A549 (cell line): ENCODE measurements at regions not wholly inside any gene's neighbourhood (a gene's known extent, or its start where the extent isn't known, plus 50 kb on each side); places are given as distances from the start of the nearest gene placed in this dataset.

ENCODE experiments used
- ATAC-seq, 2 experiments: fragments of 200-7000 bp in 1 of 2; fragments of >200 bp in 1 of 2; cut with Nextera tagmentation in 1 of 2; cut with Tn5 transposase in 1 of 2; 3 replicates each; pipeline versions ENCODE4 v1.8.0 to v1.9.1; 2018 to 2020; ENCODE audit warnings: mild to moderate bottlenecking in 1 of 2, moderate library complexity in 1 of 2
- CTCF ChIA-PET: fragments of 300-600 bp; sonication (Branson Sonifier 250); formaldehyde crosslinking; extraction: SDS; loops from one replicate; lab custom pipeline; 2021; ENCODE audit warnings: antibody characterized with exemption, inconsistent platforms; lab: Yijun Ruan, JAX
- POLR2A ChIA-PET: fragments of 350-600 bp; formaldehyde crosslinking; extraction: SDS; loops from one replicate; lab custom pipeline; 2021; ENCODE audit warnings: antibody characterized with exemption, inconsistent platforms; lab: Yijun Ruan, JAX
- DNase-seq, 2 experiments: peaks; one replicate each; pipeline versions ENCODE4 v3.0.0 to v3.0.0-alpha.2; 2011 to 2016; ENCODE audit warnings: low read depth in 1 of 2, low spot score in 1 of 2
- FAIRE-seq: peaks from 2 replicates; lab custom pipeline; 2011; peaks lifted over from hg19 to GRCh38; lab: Jason Lieb, UNC
- H3K27ac ChIP-seq, 2 experiments: fragments of >200 bp; sonication (Bioruptor Twin); formaldehyde crosslinking; 3 replicates each; pipeline ENCODE4 v1.5.1; 2016 to 2017
- H3K4me1 ChIP-seq: fragments of >200 bp; sonication (Bioruptor Twin); formaldehyde crosslinking; 3 replicates; pipeline ENCODE4 v1.6.1; 2016
- H3K4me2 ChIP-seq: fragments of >200 bp; sonication (Bioruptor Twin); formaldehyde crosslinking; 3 replicates; pipeline ENCODE4 v1.6.1; 2016
- H3K4me3 ChIP-seq: fragments of >200 bp; sonication (Bioruptor Twin); formaldehyde crosslinking; 3 replicates; pipeline ENCODE4 v1.5.1; 2016
- H3K9me3 ChIP-seq: fragments of >200 bp; sonication (Bioruptor Twin); formaldehyde crosslinking; 3 replicates; pipeline ENCODE4 v1.6.1; 2016
- BCL3 ChIP-seq: fragments of >200 bp; sonication (Bioruptor Twin); formaldehyde crosslinking; IDR thresholded peaks from 3 replicates; pipeline ENCODE4 v1.6.1; 2016
- BHLHE40 ChIP-seq: IDR thresholded peaks from 2 replicates; pipeline ENCODE4 v1.6.1; 2012; ENCODE audit warnings: low read depth, low read length, inconsistent platforms
- CEBPB ChIP-seq, 2 experiments: fragments of >200 bp in 1 of 2; sonication (Bioruptor Twin) in 1 of 2; formaldehyde crosslinking in 1 of 2; IDR thresholded peaks; 2 replicates each; pipeline ENCODE4 v1.6.1; 2012 to 2016
- CHD4 ChIP-seq: fragments of 200-600 bp; sonication (generic); IDR thresholded peaks from 2 replicates; pipeline ENCODE4 v1.6.1; 2016; ENCODE audit warnings: antibody characterized with exemption, mild to moderate bottlenecking, borderline replicate concordance
- EHF ChIP-seq: fragments of 250-450 bp; sonication (Bioruptor Pico); IDR thresholded peaks from 2 replicates; pipeline ENCODE4 v1.5.0; 2020; ENCODE audit warnings: mild to moderate bottlenecking
- FOSB ChIP-seq: fragments of 250-450 bp; sonication (Bioruptor Pico); IDR thresholded peaks from 2 replicates; pipeline ENCODE4 v1.5.0; 2020; ENCODE audit warnings: mild to moderate bottlenecking, moderate library complexity
- FOXS1 ChIP-seq: fragments of 250-450 bp; sonication (Bioruptor Pico); IDR thresholded peaks from 2 replicates; pipeline ENCODE4 v1.5.0; 2020; ENCODE audit warnings: mild to moderate bottlenecking, moderate library complexity
- HDAC2 ChIP-seq: fragments of 200-600 bp; sonication (generic); IDR thresholded peaks from 2 replicates; pipeline ENCODE4 v1.6.1; 2016
- HOXB13 ChIP-seq: fragments of 250-450 bp; sonication (Bioruptor Pico); IDR thresholded peaks from 2 replicates; pipeline ENCODE4 v1.5.0; 2020; ENCODE audit warnings: low read depth, mild to moderate bottlenecking, moderate library complexity
- HOXB5 ChIP-seq: fragments of 250-450 bp; sonication (Bioruptor Pico); IDR thresholded peaks from 2 replicates; pipeline ENCODE4 v1.5.0; 2020; ENCODE audit warnings: mild to moderate bottlenecking, moderate library complexity
- MYC ChIP-seq: IDR thresholded peaks from 2 replicates; pipeline ENCODE4 v1.6.1; 2012; ENCODE audit warnings: mild to moderate bottlenecking, inconsistent platforms, low read length, improper control_type of control experiment, borderline replicate concordance
- NPAS2 ChIP-seq: fragments of 250-450 bp; sonication (Bioruptor Pico); IDR thresholded peaks from 2 replicates; pipeline ENCODE4 v1.8.0; 2022; ENCODE audit warnings: mild to moderate bottlenecking, moderate library complexity, borderline replicate concordance
- PBX3 ChIP-seq: IDR thresholded peaks from 2 replicates; pipeline ENCODE4 v1.6.1; 2012
- PHF8 ChIP-seq: fragments of 200-600 bp; sonication (generic); IDR thresholded peaks from 2 replicates; pipeline ENCODE4 v1.6.1; 2016; ENCODE audit warnings: low read depth, mild to moderate bottlenecking, antibody characterized with exemption, moderate library complexity, borderline replicate concordance
- POLR2A ChIP-seq: IDR thresholded peaks from 2 replicates; pipeline ENCODE4 v1.6.1; 2012; ENCODE audit warnings: mild to moderate bottlenecking, low read length
- POLR2AphosphoS2 ChIP-seq: conservative IDR thresholded peaks from 2 replicates; pipeline ENCODE4 v1.6.1; 2012; ENCODE audit warnings: low read length, improper control_type of control experiment, inconsistent platforms
- REST ChIP-seq: fragments of 200-600 bp; sonication (generic); IDR thresholded peaks from 2 replicates; pipeline ENCODE4 v1.6.1; 2016; ENCODE audit warnings: antibody characterized with exemption, mild to moderate bottlenecking, moderate library complexity
- SMC3 ChIP-seq: fragments of >200 bp; sonication (Bioruptor Twin); formaldehyde crosslinking; IDR thresholded peaks from 3 replicates; pipeline ENCODE4 v1.6.1; 2018; ENCODE audit warnings: inconsistent platforms
- SREBF2 ChIP-seq: fragments of 450-650 bp; IDR thresholded peaks from 2 replicates; pipeline ENCODE4 v1.6.1; 2014; ENCODE audit warnings: mild to moderate bottlenecking, moderate library complexity
- TP53 ChIP-seq: fragments of 250-450 bp; sonication (Bioruptor Pico); IDR thresholded peaks from 2 replicates; pipeline ENCODE4 v1.5.0; 2021; ENCODE audit warnings: mild to moderate bottlenecking, moderate library complexity
- ZC3H11A ChIP-seq: fragments of 450-650 bp; IDR thresholded peaks from 2 replicates; pipeline ENCODE4 v1.6.1; 2014; ENCODE audit warnings: antibody characterized with exemption, mild to moderate bottlenecking
- ZNF302 ChIP-seq: fragments of 250-450 bp; sonication (Bioruptor Pico); IDR thresholded peaks from 2 replicates; pipeline ENCODE4 v1.9.0; 2021; ENCODE audit warnings: inconsistent platforms, mild to moderate bottlenecking, moderate library complexity
- ZSCAN20 ChIP-seq: fragments of 250-450 bp; sonication (Bioruptor Pico); IDR thresholded peaks from 2 replicates; pipeline ENCODE4 v1.8.0; 2022; ENCODE audit warnings: mild to moderate bottlenecking, moderate library complexity
- WGBS: methylation state at CpG from one replicate; pipeline ENCODE4 v1.1.6; 2017; ENCODE audit errors: missing lambda C conversion rate; 5-methylcytosine and 5-hydroxymethylcytosine counted together
- TF ChIP-seq, protein P1 (sequence below): fragments of >200 bp; sonication (Bioruptor Twin); formaldehyde crosslinking; IDR thresholded peaks from 2 replicates; pipeline ENCODE4 v1.6.1; 2016
- TF ChIP-seq, protein P2 (sequence below): fragments of 250-450 bp; sonication (Bioruptor Pico); IDR thresholded peaks from 2 replicates; pipeline ENCODE4 v1.5.0; 2021; ENCODE audit warnings: mild to moderate bottlenecking, moderate library complexity, borderline replicate concordance

GRCh38 chr15:97473627-97474026, 486.9 kb upstream of the ARRDC4 start (continued):
- TF ChIP-seq SMC3: no peak
- TF ChIP-seq FOXS1 (CRISPR knock-in tag): no peak
- no peak for TF ChIP-seq ZSCAN20 (CRISPR knock-in tag)
- no peak for TF ChIP-seq CHD4
- TF ChIP-seq MYC: no peak
- TF ChIP-seq, all 56 proteins: peak for 0

DNA sequence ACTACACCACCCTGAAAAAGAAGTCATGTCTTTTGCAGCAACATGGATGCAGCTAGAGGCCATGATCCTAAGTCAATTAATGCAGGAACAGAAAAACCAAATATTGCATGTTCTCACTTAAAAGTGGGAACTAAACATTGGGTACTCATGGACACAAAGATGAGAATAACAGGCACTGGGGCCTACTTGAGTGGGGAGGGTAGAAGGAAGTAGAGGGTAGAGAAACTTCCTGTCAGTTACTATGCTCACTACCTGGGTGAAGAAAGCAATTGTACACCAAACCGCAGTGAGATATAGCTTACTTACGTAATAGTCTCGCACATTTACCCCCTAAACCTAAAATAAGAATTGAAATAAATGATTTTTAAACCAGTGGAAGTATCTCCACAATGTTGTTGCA, 480.5 kb upstream of the ARRDC4 start:
- CTCF ChIA-PET: no interaction called here

GRCh38 chr15:97482521-97482920, 478.0 kb upstream of the ARRDC4 start:
- no peak overlapping the region for H3K4me2 ChIP-seq
- FAIRE-seq (no peak), ATAC-seq (no peak), DNase-seq (no peak)
- CTCF ChIA-PET: no interaction called here
- no peak overlapping the region for H3K27ac ChIP-seq
- H3K4me3 ChIP-seq: no peak overlapping the region
- POLR2A ChIA-PET: no interaction called here
- H3K4me1 ChIP-seq: no peaks in the 10 kb centered on the region
- H3K9me3 ChIP-seq: no peaks in the 10 kb centered on the region; the same call in 2 of the 3 replicates
- TF ChIP-seq NPAS2 (CRISPR knock-in tag): no peak
- no peak for TF ChIP-seq TP53
- TF ChIP-seq ZNF302 (CRISPR knock-in tag): no peak
- no peak for TF ChIP-seq REST
- no peak for TF ChIP-seq POLR2AphosphoS2
- TF ChIP-seq, protein P1, sequence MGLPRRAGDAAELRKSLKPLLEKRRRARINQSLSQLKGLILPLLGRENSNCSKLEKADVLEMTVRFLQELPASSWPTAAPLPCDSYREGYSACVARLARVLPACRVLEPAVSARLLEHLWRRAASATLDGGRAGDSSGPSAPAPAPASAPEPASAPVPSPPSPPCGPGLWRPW: no peak
- TF ChIP-seq, protein P2, sequence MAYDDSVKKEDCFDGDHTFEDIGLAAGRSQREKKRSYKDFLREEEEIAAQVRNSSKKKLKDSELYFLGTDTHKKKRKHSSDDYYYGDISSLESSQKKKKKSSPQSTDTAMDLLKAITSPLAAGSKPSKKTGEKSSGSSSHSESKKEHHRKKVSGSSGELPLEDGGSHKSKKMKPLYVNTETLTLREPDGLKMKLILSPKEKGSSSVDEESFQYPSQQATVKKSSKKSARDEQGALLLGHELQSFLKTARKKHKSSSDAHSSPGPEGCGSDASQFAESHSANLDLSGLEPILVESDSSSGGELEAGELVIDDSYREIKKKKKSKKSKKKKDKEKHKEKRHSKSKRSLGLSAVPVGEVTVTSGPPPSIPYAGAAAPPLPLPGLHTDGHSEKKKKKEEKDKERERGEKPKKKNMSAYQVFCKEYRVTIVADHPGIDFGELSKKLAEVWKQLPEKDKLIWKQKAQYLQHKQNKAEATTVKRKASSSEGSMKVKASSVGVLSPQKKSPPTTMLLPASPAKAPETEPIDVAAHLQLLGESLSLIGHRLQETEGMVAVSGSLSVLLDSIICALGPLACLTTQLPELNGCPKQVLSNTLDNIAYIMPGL (CRISPR knock-in tag): no peak
- no peak for TF ChIP-seq HDAC2
- TF ChIP-seq ZC3H11A: no peak
- TF ChIP-seq BHLHE40: no peak
- TF ChIP-seq ZSCAN20 (CRISPR knock-in tag): no peak
- TF ChIP-seq, all 56 proteins: peak for 0
- WGBS: 18% methylated on average over 3 of the region's 3 CpGs

More for the DNA sequence above, 480.5 kb upstream of the ARRDC4 start:
- 20% methylated on average over 3 of the region's 3 CpGs for WGBS
- H3K4me1 ChIP-seq: no peaks in the 10 kb centered on the region
- TF ChIP-seq EHF (CRISPR knock-in tag): no peak
- no peak for TF ChIP-seq BCL3
- no peak for TF ChIP-seq FOXS1 (CRISPR knock-in tag)
- no peak for TF ChIP-seq HOXB5
- no peak for TF ChIP-seq FOSB (CRISPR knock-in tag)
- TF ChIP-seq HOXB13 (CRISPR knock-in tag): no peak
- no peak for TF ChIP-seq CHD4
- TF ChIP-seq HDAC2: no peak
- TF ChIP-seq PBX3: no peak
- no peak for TF ChIP-seq CEBPB (IDR thresholded peaks at IDR 0.05)
- TF ChIP-seq PHF8: no peak
- no peak for TF ChIP-seq POLR2A
- TF ChIP-seq SREBF2: no peak
- TF ChIP-seq NPAS2 (CRISPR knock-in tag): no peak
- FAIRE-seq: no peak
- DNase-seq: no peak
- no peak overlapping the region for H3K4me3 ChIP-seq
- no peak overlapping the region for H3K27ac ChIP-seq
- no peak for ATAC-seq
- H3K4me2 ChIP-seq: no peak overlapping the region
- H3K9me3 ChIP-seq: peaks cover 3% of the 10 kb centered on the region; the same call in 1 of the 3 replicates
- POLR2A ChIA-PET: no interaction called here
